GM18519 (cell line): ENCODE measurements at regions not wholly inside any gene's neighbourhood (a gene's known extent, or its start where the extent isn't known, plus 50 kb on each side); places are given as distances from the start of the nearest gene placed in this dataset.

ENCODE experiments used
- ATAC-seq: cut with Tn5 transposase; IDR thresholded peaks from one replicate; pipeline ENCODE4 v1.9.1; 2021; ENCODE audit warnings: mild to moderate bottlenecking, moderate library complexity; ENCODE audit not compliant: unreplicated experiment, low FRiP score

DNA sequence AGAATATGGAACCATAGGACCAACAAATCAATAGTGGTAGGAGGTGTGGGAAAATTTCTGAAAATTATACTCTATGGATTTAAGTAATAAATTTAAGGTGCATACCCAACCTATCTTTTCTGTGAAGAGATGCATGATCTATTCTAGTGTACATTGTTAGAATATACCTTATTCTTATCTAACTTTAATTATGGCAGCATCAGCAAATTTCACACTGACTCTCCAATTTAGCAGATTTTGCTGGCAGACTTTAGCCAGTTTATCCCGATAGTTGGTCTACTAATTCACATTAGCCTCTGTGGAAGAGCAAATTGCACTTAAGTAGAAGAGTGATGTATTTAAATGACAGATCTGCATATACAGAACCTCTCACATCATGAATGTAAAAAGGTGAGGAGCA, 400.0 kb downstream of the PLA2G4A start:
- no peak for ATAC-seq

- ATAC-seq, result no peak
Observed at GRCh38 chr1:187229496-187229895, 400.7 kb downstream of the PLA2G4A start.

- ATAC-seq, result no peak
Observed at GRCh38 chr1:187234706-187235105, 406.0 kb downstream of the PLA2G4A start.

DNA sequence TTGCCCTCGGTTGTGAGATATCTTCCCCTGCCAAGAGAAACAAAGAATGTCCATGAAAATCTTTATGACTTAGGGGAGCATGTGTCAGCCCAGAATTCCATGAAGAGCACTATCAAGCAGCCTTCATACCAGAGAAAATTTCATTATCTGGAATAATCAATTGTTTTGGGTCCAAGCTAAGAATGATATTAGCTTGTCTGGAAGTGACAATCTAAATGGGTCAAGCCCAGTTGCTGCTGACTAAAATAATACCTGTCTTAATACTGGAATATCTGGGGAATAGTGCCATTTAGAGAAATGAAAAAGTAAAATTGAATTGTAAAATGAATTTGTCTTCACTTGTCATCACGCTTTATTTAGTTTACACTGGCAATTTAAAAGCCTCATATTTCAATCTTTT, 407.4 kb downstream of the PLA2G4A start:
- no peak for ATAC-seq

- no peak for ATAC-seq
Observed at GRCh38 chr1:187236676-187237075, 407.9 kb downstream of the PLA2G4A start.

DNA sequence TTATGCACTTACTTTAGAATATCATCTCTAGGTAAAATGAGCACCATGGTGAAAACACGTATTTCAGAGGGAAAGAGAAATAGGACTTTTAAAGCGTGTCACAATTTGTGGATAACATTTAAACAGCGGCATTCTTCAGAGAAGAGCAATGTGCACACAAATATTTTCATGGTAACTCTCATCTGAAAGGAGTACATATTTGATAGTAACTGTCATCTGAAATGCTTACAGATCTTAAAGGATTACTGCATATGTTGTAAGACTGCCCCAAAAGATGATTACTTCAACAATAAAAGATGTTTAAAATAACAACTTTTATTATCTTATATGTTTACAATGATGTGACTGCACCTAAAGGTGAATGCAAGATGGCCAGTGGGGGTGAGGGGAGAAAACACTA, 408.8 kb downstream of the PLA2G4A start:
- ATAC-seq, result no peak

GRCh38 chr1:187241971-187242370, 413.2 kb downstream of the PLA2G4A start:
- no peak for ATAC-seq

- ATAC-seq, result peak; percentile 75
Observed at GRCh38 chr1:187244623-187245022, 415.9 kb downstream of the PLA2G4A start.

DNA sequence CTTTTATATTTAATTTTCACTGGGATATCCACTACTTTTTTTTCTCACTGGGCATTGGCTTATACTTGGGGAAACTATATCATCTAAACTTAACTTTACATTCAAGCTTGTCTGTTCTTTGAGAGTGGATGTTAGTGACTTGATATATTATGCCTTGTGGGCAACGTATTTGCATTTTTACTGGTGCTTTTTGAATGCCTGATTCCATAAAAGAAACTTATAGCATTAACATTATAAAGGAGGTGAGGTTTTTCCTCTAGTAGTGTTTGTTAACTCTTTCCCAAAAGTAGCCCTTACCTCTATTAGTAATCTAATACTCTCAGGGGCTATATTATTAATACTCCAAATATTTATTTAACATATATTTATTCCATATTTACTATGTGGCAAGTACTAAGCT, 416.5 kb downstream of the PLA2G4A start:
- ATAC-seq, result no peak

DNA sequence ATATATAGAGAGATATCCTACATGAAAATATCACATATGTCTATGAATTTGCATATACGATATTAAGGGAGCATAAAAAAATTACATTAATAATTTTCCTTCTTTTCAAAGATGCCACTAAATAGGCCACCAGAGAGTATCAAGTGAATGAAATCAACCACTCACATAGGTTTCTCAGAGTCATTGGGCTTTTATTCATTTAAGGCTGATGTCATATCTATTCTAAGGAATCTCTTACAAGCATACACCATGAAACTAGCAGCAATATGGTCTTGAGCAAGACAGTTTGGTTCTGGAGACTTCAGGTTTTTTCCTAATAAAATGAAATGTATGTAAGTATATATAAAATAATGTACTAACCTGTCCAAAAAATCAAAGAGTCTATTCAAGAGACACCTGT, 420.4 kb downstream of the PLA2G4A start:
- no peak for ATAC-seq

GRCh38 chr1:187252923-187253322, 424.2 kb downstream of the PLA2G4A start:
- no peak for ATAC-seq

GRCh38 chr1:187257476-187257875, 428.7 kb downstream of the PLA2G4A start:
- no peak for ATAC-seq

GRCh38 chr1:187261637-187262036, 432.9 kb downstream of the PLA2G4A start:
- ATAC-seq, result no peak

- ATAC-seq, result no peak
Observed at GRCh38 chr1:187262731-187263130, 434.0 kb downstream of the PLA2G4A start.

DNA sequence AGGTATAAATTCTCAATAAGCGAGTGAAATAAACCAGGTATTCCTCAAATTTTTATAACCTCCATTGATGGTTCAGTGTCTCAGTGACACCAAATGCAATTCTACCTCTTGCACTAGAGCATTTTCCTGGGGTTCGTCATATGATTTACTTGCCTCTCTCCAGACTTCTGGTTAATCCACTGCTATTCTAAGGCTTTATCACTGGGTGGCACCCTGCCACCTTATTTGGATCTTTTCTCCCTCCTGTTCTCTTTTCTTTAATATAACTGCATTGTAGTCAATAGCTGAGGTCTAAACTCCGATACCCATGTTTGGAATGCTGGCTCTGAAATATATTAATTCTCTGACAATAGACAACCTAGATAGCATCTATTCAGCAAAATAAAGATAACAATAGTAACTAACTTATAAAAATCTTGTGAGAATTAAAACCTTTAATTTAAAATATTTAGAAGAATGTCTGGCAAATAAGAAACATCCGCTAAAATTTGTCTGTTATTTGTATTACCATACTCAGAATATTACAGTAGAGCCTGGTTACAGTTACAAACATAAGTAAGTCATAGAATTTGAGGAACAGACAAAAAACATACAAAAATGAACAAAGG, 436.4 kb downstream of the PLA2G4A start:
- peak; percentile 52 for ATAC-seq

- no peak for ATAC-seq
Observed at GRCh38 chr1:187266051-187266450, 437.3 kb downstream of the PLA2G4A start.

GRCh38 chr1:187267827-187268226, 439.1 kb downstream of the PLA2G4A start:
- no peak for ATAC-seq

DNA sequence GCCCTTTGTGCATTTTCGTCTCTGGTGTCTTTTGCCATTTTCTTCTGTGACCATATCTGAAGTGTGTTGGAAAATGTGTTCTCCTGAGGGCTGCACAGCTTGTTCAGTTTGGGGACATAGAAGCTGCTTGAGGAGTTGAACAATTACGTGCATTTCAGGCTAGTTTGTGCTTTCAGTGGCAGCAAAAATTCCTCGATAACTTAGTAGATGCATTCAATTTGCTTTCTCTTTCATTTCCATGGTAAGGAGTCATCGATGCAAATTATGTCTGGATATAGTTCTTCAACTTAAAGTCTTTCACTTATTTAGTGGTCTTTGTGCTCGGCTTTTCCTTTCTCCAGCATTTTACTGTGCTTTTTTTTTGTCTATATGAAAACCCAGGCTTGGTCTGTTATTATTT, 441.5 kb downstream of the PLA2G4A start:
- ATAC-seq, result no peak

DNA sequence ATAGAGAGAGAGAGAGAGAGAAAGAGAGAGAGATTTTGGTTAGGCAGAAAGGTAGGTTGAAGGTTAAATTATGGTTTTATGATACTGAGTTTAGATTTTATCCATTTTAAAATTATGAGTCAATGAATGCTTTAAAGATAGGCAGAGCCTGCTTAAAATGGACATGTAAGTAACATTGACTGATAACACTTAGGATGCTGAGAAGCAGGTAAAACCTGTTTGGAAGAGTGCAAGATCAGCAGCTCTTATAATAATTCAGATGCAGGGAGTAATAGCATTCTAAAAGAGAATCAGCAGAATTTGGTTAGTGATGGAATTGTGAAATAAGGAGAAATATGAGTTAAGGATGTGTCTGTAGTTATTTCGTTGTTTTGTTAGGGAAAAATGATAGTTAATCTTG, 446.6 kb downstream of the PLA2G4A start:
- ATAC-seq, result no peak

DNA sequence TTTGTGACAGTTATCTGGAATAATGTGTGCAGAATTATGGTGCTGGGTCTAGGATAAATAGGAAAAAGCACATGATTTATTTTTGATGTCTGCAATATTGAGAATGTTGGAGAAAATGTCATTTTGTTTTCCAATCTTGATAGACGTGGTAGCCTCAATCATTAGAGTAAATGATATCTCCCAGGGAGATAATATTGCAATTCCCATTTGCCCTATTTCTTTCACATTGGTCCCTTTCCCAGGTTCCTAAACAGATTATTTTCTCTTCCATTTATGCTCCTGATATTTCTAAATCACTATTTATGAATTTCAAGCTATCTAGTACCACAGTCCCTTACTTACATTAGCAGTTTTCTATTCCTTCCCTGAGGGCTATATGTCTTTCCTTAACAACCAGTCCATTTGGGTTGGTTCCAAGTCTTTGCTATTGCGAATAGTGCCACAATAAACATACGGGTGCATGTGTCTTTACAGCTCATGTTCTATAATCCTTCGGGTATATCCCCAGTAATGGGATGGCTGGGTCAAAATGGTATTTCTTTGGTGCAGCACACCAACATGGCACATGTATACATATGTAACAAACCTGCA, 447.3 kb downstream of the PLA2G4A start:
- no peak for ATAC-seq

- ATAC-seq, result no peak
Observed at GRCh38 chr1:187276677-187277076, 447.9 kb downstream of the PLA2G4A start.

DNA sequence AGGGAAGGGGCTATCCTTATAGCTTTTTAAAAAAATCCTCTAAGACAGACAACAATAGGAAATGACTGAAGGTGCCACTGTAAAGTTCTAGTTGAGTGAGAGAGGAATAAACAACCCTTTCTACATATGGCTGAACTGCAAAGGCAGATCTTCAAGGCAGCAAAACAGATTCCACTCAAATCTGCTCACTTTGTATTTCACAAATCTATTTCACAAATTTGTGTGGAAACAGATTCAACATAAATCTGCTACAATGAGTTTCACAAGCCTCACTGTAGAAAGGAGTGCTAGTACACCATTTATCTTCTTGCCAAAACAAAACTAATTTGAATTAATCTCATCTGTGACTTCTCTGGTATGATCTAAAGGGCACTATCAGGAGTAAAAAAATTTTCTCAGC, 451.3 kb downstream of the PLA2G4A start:
- ATAC-seq, result no peak

- no peak for ATAC-seq
Observed at GRCh38 chr1:187281085-187281484, 452.3 kb downstream of the PLA2G4A start.
